Ramos (cell line): ENCODE measurements at regions not wholly inside any gene's neighbourhood (a gene's known extent, or its start where the extent isn't known, plus 50 kb on each side); places are given as distances from the start of the nearest gene placed in this dataset.

Experiments
- in situ Hi-C: fragments of 300-500 bp; cut with MboI; formaldehyde crosslinking; loops from one replicate; pipeline ENCODE4 v1.14.3; 2022; ENCODE audit warnings: low sequenced_read_pairs; ENCODE audit not compliant: unreplicated experiment

- in situ Hi-C loops = no loop called here
These were observed 601.7 kb downstream of the CBLN2 start for GRCh38 chr18:71942433-71942832.

- in situ Hi-C loops = no loop called here
These were observed 604.7 kb downstream of the CBLN2 start for GRCh38 chr18:71939483-71939882.

- in situ Hi-C loops = no loop called here
These were observed 607.4 kb downstream of the CBLN2 start for GRCh38 chr18:71936744-71937143.

- in situ Hi-C loops = no loop called here
These were observed 624.9 kb downstream of the CBLN2 start for GRCh38 chr18:71919211-71919610.

- in situ Hi-C loops = no loop called here
These were observed 630.5 kb downstream of the CBLN2 start for GRCh38 chr18:71913641-71914040.

GRCh38 chr18:71902482-71902881 lies 641.7 kb downstream of the CBLN2 start:
- in situ Hi-C loops = no loop called here

- in situ Hi-C loops = no loop called here
These were observed 644.3 kb downstream of the CBLN2 start for GRCh38 chr18:71899707-71900472.

- in situ Hi-C loops = no loop called here
These were observed 645.0 kb downstream of the CBLN2 start for GRCh38 chr18:71899183-71899582.

- in situ Hi-C loops = no loop called here
These were observed 656.6 kb downstream of the CBLN2 start for GRCh38 chr18:71887509-71887908.

GRCh38 chr18:71878226-71878625 lies 665.9 kb downstream of the CBLN2 start:
- in situ Hi-C loops = no loop called here

GRCh38 chr18:71873695-71874094 lies 670.4 kb downstream of the CBLN2 start:
- in situ Hi-C loops = no loop called here

GRCh38 chr18:71865888-71866287 lies 678.3 kb downstream of the CBLN2 start:
- in situ Hi-C loops = no loop called here

GRCh38 chr18:71850602-71851001 lies 693.5 kb downstream of the CBLN2 start:
- in situ Hi-C loops = no loop called here

- in situ Hi-C loops = no loop called here
These were observed 694.7 kb downstream of the CBLN2 start for GRCh38 chr18:71849407-71849806.

- in situ Hi-C loops = no loop called here
These were observed 697.4 kb downstream of the CBLN2 start for GRCh38 chr18:71846716-71847115.

- in situ Hi-C loops = no loop called here
These were observed 699.3 kb downstream of the CBLN2 start for GRCh38 chr18:71844814-71845213.

GRCh38 chr18:71842666-71843065 lies 701.5 kb downstream of the CBLN2 start:
- in situ Hi-C loops = no loop called here

GRCh38 chr18:71837547-71837946 lies 706.6 kb downstream of the CBLN2 start:
- in situ Hi-C loops = no loop called here

GRCh38 chr18:71832946-71833617 lies 711.1 kb downstream of the CBLN2 start:
- in situ Hi-C loops = no loop called here

- in situ Hi-C loops = no loop called here
These were observed 713.1 kb downstream of the CBLN2 start for GRCh38 chr18:71831039-71831438.

GRCh38 chr18:71827301-71827700 lies 716.8 kb downstream of the CBLN2 start:
- in situ Hi-C loops = no loop called here

GRCh38 chr18:71815305-71815704 lies 728.8 kb downstream of the CBLN2 start:
- in situ Hi-C loops = no loop called here
